ENCODE measurements at regions not wholly inside any gene's neighbourhood (a gene's known extent, or its start where the extent isn't known, plus 50 kb on each side); places are given as distances from the start of the nearest gene placed in this dataset.

DNA sequence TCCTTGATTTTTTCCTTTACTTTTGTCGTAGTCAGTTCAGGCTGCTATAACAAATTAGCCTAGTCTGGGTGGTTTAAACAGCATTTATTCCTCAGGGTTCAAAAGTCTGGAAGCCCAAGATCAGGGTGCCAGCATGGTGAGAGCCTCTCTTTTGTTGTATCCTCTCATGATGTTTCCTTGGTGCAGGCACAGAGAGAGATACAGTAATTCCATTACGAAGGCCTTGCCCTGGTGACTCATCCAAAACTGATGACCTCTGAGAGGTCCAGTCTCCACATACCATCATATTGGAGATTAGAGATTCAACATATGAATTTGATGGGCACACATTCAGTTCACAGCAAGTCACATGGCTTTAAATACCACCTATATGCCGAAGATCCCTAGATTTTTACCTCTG is 253.8 kb downstream of the CYRIA start:
- DNase-seq (ENCODE audit: low read depth in 1 of 2, low spot score in 2 of 2), result no peak
- Histone ChIP-seq H2BK5ac (ENCODE audit: low read depth, low read length) (no peak overlapping the region), H2BK120ac (replicated peaks; ENCODE audit: low read depth, low read length) (no peak overlapping the region), H3K56ac (replicated peaks; ENCODE audit: insufficient read length, low read depth, low read length) (no peak overlapping the region), H3K4me1 (replicated peaks in 1 of 4; ENCODE audit: control insufficient read depth in 3 of 4, insufficient read depth in 4 of 4, low read length in 3 of 4) (no peaks in the 10 kb centered on the region; a peak in 1 of 7 replicates), H3K4me2 (ENCODE audit: insufficient read depth in 1 of 2, low read depth in 2 of 2, low read length in 2 of 2) (no peak overlapping the region), H3K4ac (replicated peaks; ENCODE audit: insufficient read length, low read depth, low read length) (no peak overlapping the region), H2BK15ac (ENCODE audit: low read length) (no peak overlapping the region), H3K27me3 (replicated peaks in 1 of 4; ENCODE audit: control insufficient read depth in 3 of 4, extremely low read depth in 1 of 4, insufficient read depth in 3 of 4, low read length in 3 of 4) (peaks cover 0 to 1% (median 0%) of the 10 kb centered on the region in 4 experiments; a peak in 1 of 7 replicates), H4K20me1 (replicated peaks in 1 of 2; ENCODE audit: control insufficient read depth in 1 of 2, insufficient read depth in 2 of 2, low read length in 2 of 2) (peaks cover 0 to 2% of the 10 kb centered on the region in 2 experiments), H3K14ac (ENCODE audit: insufficient read length) (no peak overlapping the region), H4K91ac (replicated peaks; ENCODE audit: insufficient read length, low read length) (no peak overlapping the region), H3K9ac (replicated peaks in 1 of 4; ENCODE audit: extremely low read depth in 1 of 4, low read depth in 3 of 4, low read length in 3 of 4) (no peak overlapping the region), H3K36me3 (ENCODE audit: control insufficient read depth in 2 of 4, insufficient read depth in 4 of 4, low read length in 3 of 4) (no peaks in the 10 kb centered on the region), H3K4me3 (ENCODE audit: extremely low read depth in 1 of 4, insufficient read depth in 2 of 4, low read depth in 3 of 4, low read length in 4 of 4) (no peak overlapping the region), H3K9me3 (ENCODE audit: insufficient read depth in 2 of 2, low read depth in 1 of 2, low read length in 1 of 2) (no peaks in the 10 kb centered on the region), H4K8ac (ENCODE audit: extremely low read depth, insufficient read depth, low read length) (no peak overlapping the region), H2BK12ac (ENCODE audit: low read depth, low read length) (no peak overlapping the region), H3K79me2 (ENCODE audit: control insufficient read depth in 1 of 2, insufficient read depth in 2 of 2, low read length in 2 of 2) (no peaks in the 10 kb centered on the region), H2BK20ac (ENCODE audit: low read length) (no peak overlapping the region), H4K5ac (ENCODE audit: insufficient read length, low read depth, low read length) (no peak overlapping the region), H3K23me2 (ENCODE audit: low read depth, low read length) (peaks cover 4% of the 10 kb centered on the region; the same call in 1 of the 2 replicates), H2AK5ac (ENCODE audit: low read depth, low read length) (no peak overlapping the region), H3K18ac (ENCODE audit: extremely low read depth, low read length) (no peak overlapping the region), H2AFZ (ENCODE audit: low read length) (no peak overlapping the region), H3K23ac (ENCODE audit: insufficient read length) (no peak overlapping the region), H3K79me1 (ENCODE audit: low read depth, low read length) (no peaks in the 10 kb centered on the region), H3K27ac (ENCODE audit: low read depth, low read length) (no peak overlapping the region)
- TF ChIP-seq GABPA (IDR thresholded peaks at IDR 0.05; ENCODE audit: borderline replicate concordance, insufficient read depth, low read length) (no peak), CREB1 (IDR thresholded peaks at IDR 0.05) (no peak), KDM5A (IDR thresholded peaks at IDR 0.05; ENCODE audit: low read length) (no peak), CBX8 (IDR thresholded peaks at IDR 0.05; ENCODE audit: borderline replicate concordance, low read depth, low read length) (no peak), SUZ12 (IDR thresholded peaks at IDR 0.05; ENCODE audit: low read length) (no peak), RNF2 (IDR thresholded peaks at IDR 0.05; ENCODE audit: borderline replicate concordance, low read depth, low read length, missing control alignments, poor library complexity, severe bottlenecking) (no peak), ZNF274 (IDR thresholded peaks at IDR 0.05; ENCODE audit: borderline replicate concordance, extremely low read depth, low read length) (no peak), SIN3A (conservative IDR thresholded peaks at IDR 0.05 in 1 of 2, IDR thresholded peaks at IDR 0.05 in 1 of 2; ENCODE audit: low read depth in 1 of 2, low read length in 2 of 2) (no peak), KDM4A (IDR thresholded peaks at IDR 0.05; ENCODE audit: low read depth, low read length, severe bottlenecking) (no peak), GTF2F1 (IDR thresholded peaks at IDR 0.05; ENCODE audit: borderline replicate concordance, low read depth, low read length) (no peak)
- TF ChIP-seq, protein P1, sequence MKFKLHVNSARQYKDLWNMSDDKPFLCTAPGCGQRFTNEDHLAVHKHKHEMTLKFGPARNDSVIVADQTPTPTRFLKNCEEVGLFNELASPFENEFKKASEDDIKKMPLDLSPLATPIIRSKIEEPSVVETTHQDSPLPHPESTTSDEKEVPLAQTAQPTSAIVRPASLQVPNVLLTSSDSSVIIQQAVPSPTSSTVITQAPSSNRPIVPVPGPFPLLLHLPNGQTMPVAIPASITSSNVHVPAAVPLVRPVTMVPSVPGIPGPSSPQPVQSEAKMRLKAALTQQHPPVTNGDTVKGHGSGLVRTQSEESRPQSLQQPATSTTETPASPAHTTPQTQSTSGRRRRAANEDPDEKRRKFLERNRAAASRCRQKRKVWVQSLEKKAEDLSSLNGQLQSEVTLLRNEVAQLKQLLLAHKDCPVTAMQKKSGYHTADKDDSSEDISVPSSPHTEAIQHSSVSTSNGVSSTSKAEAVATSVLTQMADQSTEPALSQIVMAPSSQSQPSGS (IDR thresholded peaks at IDR 0.05; ENCODE audit: low read length), result no peak
- CTCF ChIA-PET (ENCODE audit: partially characterized antibody), result no interaction called here
- no peak for FAIRE-seq
- POLR2A ChIA-PET (ENCODE audit: partially characterized antibody), result no interaction called here
- WGBS, 2 experiments (ENCODE audit: extremely low coverage in 1 of 2, insufficient coverage in 1 of 2, insufficient read length in 1 of 2, insufficient replicate concordance in 2 of 2, low coverage in 1 of 2, low lambda C conversion rate in 2 of 2, missing lambda C conversion rate in 1 of 2), result 88% methylated on average over 3 of the region's 3 CpGs; no CpG with 5 or more reads in 1 of the 2 experiments

Measured in H1 (cell line).